ENCODE measurements at regions not wholly inside any gene's neighbourhood (a gene's known extent, or its start where the extent isn't known, plus 50 kb on each side); places are given as distances from the start of the nearest gene placed in this dataset.

DNA sequence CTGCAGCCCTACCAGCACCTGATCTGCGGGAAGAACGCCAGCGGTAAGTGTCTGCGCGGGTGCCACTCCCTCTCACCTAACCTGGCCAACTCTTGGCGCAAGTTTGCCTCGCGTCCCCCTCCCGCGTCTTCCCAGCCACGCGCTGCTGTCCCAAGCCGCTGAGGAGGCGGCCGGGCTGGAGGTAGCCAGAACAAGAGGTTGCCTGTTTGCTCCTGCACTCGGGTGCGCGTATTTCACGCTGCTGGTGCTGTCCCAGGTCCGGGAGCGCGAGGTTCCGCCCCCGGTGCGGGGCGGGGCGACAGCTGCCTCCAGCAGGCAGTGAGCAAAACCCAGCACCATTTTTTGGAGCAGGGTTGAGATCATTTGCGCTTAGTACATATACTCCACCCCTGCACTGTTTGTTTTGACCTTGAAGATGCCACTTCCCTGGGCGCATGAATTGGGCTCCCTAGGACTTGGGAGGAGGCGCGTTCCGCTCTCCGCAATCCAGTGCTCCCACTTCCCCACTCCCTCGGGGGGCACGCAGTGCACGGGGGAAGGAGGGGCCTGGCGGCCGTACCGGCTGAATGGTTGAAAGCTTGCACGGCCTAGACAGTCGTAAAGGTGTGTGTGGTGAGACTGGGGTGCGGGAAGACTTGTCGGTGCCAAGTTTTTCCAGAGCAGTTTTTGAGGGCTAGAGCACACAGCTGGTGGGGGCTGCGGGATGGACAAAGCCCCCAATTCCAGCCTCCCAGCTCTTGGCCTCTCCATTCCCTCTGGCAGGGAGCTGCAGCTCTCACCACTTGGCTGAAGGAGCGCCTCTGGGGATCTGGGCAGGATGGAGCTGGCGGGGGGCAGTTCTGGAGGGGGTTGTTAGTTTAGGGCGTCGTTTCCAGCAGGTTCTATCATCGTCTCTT is 226.9 kb upstream of the CRY1 start:
- peak; percentile 75 to 76 for DNase-seq (ENCODE audit: low read depth in 2 of 2)

GRCh38 chr12:107320929-107321631 is 227.7 kb upstream of the CRY1 start:
- DNase-seq (ENCODE audit: low read depth in 2 of 2), result peak; percentile 62 to 71

DNA sequence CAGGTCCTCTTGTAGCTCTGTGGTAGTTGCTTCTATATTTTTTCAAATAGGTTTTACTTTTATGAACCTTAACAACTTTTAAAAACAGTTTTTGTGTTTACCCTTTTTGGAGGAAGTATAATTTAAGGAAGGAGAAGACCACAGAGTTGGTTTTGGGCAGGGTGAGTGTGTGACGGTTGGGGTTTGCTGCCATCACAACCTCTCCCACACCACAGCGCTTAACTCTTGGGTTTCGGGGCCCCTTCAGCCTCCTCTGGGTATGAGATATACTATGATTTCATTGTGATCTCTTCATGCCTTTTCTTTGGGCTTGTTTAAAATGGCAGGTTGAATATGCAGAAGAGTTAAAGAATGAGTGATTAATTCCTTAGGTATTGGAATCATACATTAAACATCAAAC is 228.7 kb upstream of the CRY1 start:
- peak in 1 of 2 donors; percentile 48 for DNase-seq (ENCODE audit: low read depth in 2 of 2)

DNA sequence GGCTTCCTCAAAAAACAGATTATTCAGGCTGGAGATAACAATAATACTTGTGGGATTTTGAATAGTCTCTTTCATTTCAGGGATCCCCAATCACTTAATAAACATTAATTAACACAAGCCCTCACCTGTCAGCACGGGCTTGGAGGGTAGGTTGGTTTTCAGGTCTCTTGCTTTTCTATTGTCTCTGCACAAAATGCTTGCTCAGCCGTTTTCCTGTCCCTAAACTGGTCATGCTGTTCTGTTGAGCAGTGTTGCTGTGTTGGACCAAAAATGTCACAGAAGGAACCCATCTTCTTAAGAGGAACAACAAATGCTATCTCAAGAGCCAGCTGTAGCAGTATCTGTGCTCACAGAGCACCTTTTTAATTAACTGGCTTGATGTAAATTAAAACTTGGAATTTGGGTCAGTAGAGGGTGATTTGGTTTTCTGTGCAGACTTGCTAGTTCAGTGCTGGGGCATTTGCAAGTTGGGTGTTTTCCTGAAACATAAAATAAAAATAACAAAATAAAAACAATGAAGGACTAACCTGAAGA is 231.8 kb upstream of the CRY1 start:
- DNase-seq (ENCODE audit: low read depth in 2 of 2), result no peak

DNA sequence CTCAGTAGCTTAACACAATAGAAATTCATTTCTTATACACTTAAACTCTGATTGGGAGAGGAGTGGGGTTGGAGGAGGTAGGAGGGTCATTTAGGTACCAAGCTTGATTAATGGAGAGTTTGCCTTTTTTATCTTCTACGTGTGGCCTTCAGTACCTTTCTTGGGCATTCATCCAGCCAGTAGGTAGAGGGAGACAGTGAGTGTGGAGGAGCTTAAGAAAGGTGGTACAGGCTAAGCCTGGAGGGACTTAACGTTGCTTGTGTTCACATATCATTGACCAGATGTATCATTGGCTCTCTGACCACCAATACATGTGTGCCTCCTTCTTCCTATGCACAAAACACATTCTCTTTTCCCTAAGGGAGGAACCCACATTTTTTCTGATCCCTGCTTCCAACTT is 232.9 kb upstream of the CRY1 start:
- DNase-seq (ENCODE audit: low read depth in 2 of 2), result no peak

DNA sequence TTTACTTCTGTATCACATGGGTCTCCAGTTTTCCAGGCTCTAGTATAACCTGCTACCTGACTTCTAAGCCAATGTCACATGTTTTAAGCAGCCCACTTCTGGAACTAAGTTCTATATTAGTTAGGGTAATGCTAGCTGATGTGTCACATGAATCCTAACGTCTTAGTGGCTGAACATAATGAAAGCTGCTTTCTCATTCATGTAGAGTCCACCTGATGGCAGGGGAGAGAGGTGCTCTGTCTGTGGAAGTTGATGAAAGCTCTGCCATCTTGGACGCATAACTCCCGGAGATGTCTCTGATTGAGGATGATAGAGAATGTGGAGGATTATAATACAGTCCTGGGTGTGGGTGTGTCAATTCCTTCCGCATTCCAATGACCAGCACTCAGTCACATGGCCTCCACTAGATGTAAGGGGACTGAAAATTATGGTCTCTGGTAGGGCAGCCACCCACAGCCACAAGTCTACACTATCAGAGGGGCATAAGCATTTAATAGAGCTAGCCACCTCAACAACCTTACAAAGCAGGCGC is 234.4 kb upstream of the CRY1 start:
- DNase-seq (ENCODE audit: low read depth in 2 of 2), result no peak

DNA sequence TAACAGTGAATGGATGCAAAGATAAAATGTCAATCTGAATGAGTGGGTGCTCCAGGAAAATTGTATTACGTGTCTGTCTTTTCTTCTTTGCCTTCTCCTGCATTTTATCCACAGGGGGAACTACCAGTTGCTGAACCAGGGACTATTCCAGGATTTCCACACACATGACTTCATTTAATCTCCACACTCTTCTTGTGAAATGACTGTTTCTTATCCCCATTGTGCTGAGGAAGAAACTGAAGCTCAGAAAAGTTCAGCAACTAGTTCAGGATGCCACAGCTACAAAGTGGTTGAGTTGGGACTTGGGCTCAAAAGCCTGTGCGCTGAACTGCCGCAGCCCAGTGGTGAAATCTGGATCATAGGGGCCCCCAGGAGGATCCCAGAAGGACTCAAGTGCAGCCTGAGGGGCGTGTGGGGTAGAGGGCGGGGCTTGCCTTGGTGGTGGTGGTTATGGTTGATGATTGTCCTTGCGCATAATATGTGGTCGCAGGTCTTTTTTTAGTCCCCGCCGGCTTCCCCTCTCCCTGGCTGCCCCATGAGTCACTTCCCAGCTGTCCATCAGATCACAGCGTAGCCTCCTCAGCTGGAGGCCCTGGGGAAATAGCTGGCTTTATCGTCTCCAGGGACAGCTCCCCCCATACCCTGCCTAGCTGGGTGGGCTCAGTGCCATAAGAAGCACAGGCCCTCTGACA is 235.2 kb upstream of the CRY1 start:
- DNase-seq (ENCODE audit: low read depth in 2 of 2), result no peak

DNA sequence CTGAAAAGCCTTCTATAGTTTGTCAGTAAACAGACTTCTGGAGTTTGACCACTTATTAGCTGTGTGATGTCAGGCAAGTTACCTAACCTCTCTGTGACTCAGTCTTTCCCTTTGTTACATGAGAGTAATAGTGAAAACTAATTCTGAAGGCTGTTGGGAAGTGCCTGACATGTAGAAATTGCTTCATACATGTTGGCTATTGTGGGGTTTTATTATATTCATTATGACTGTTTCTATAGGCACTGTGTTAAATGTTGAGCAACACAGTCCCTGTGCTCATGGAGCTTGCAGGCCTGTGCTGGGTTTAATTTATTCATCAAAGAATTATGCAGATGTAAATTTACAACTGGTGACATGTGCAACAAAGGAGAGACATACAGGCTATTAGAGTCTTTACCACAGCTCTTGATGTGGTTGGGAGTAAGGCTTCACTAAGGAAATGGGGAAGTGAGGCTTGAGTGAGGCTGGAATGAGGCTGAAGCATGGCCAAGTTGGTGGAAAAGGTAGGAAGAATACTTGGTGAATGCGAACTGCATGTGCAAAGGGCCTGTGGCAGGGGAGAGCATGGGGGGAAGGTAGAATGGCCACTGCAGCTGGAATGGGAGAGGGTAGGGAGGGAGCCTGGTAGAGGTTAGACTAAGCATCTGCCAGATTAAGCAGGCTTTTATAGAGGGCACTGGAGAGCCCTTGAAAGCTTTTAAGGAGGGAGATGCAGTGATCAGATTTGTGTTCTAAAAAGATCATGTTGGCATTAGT is 236.4 kb upstream of the CRY1 start:
- no peak for DNase-seq (ENCODE audit: low read depth in 2 of 2)

DNA sequence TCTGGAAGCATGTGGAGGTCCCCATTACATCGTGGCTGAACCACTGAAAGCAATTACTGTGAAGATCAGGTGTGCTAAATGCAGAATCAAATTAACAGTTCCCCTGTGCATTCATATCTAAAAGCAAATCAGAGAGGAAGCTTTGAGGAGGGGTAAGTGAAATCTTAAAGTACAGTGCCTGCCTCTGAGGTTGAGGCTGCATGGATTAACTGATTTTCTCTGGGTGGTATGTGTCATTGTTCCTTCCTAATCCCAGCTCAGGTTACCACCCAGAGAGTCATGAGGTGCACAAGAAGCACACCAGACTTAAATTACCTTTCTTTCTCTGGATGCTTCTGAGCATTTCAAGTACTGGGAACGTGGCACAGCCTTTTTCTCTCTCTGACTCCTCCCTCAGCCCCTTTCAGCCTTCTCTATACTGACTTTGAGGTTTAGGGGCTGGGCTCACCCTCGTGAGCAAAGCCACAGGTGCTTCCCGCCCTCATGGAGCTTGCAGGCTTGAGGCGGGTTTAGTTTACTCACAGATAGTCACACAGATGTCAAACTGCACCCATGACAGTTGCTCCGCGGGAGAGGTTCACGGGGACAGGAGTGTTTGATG is 237.6 kb upstream of the CRY1 start:
- DNase-seq (ENCODE audit: low read depth in 2 of 2), result no peak

DNA sequence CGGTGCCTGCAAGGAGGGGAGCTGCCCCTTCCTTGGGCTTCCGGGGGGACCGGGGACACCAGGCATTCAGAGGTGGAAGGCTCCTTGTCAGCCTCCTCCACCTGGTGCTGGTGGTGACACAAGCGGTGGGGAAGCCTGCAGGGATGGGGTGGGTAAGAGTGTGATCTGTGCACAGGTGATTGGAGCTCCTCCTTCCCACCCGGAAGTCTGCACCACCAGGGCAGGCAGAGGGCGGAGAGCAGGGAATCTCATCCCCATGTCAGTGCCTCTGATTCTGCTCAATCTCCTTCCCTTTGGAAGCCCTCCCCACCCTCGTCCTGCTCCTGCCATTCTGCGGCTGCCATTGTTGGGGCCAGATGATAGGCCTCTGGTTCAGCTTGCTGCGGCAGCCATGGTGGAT is 238.1 kb upstream of the CRY1 start:
- DNase-seq (ENCODE audit: low read depth in 2 of 2), result no peak

- DNase-seq (ENCODE audit: low read depth in 2 of 2), result no peak
These were observed 238.6 kb upstream of the CRY1 start for GRCh38 chr12:107331912-107332311.

DNA sequence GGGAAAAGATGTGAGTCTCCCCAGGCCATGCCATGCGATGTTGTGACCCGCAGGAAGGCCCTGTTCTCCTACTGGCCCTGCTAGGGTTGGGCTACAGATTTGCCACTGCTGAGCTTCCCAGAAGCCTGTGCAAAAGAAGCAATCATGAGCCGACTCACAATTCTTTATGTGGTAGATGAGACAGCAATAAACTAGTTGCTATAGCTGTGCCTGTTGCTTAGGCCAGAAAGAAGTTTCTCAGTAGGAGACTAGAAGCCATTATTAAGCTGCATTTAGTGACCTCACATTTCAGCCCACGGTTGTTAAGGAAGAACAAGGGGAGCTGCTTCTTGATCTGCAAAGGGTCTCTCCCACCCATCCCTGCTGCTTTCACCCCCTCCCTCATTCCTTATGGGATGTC is 239.4 kb upstream of the CRY1 start:
- no peak for DNase-seq (ENCODE audit: low read depth in 2 of 2)

DNA sequence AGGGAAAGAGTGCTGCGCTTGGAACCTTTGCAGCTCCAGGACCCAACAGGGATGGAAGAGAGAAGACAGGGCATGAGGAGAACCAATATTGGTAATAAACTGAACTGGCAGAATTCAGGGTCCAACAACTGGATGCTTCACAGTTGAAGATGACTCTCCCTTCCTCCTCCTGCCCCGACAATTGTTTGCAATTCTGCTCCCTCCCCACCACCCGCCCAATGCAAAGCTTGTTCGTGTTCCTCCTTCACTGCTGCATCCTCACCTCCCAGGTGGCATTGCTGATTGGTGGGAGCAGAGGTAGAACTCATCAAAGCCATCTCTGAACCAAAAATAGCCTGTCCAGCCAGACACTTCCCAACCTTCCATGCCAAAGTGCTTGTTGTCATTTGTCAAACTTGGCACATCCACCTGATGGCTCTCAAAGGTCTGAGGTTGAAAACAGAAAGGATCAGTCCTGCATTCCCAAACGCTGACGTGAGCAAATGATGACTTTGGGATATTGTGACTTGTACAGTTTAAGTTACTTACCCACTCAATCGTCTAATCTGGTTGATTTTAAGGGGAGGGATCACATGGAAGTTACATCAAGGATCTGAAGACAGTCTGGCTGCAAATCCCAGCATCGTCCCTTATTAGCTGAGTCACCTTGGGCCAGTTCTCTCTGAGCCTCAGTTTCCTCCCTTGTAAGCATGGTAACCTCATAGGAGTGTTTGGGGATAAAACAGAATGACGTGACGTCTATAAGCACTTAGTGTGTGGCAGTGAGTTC is 242.6 kb upstream of the CRY1 start:
- no peak for DNase-seq (ENCODE audit: low read depth in 2 of 2)

- no peak for DNase-seq (ENCODE audit: low read depth in 2 of 2)
These were observed 243.3 kb upstream of the CRY1 start for GRCh38 chr12:107336695-107337094.

DNA sequence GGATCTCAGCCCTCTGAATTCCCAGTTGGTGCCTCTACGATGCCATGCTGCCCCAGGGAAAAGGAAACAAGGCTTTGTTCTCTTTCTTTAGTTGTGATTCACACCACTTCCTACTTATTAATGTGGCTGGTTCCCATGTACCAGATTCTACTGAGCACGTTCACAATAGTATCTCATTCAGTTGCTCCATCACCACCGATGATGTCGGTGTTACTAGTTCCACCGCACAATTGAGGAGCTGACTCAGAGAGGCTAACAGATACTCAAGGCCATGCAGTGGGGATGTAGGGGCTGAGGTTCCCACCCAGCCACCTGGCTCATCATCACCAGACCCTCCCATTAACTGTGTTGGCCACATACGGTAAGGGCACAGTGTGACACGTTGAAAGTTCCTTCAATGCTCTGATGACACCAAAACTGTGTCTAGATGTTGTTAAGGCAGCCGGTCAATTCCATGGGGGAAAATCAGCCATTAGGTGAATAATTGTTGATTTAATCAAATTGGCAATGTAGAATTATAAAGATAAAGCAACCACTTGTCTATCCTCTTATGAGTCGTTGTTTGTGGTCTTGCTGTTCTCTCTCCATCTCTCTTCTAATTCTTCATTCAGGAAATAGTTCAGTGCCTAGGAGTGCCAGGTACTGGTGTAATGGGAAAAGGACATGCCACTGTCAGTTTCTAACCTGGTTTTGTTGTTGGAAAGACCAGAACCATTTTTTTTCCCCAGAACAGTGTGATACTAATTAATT is 244.2 kb upstream of the CRY1 start:
- no peak for DNase-seq (ENCODE audit: low read depth in 2 of 2)

DNA sequence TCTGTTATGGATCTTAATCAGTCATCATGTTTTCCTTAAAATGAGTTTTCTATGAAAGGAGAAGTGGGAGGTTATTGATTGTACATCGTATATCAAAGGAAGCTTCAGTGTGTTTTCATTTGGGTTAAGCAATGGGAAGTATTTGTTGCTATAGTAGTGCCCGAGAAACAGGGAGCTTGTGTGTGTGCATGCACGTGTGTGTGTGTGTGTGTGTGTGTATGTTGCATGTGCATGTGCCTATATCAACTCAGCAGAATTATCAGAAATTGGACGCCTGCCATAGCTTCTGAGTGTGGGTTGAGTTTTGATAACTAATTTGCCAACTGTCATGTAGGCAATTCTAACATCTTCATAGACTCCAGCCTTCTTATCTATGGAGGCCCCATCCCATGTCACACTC is 246.1 kb upstream of the CRY1 start:
- DNase-seq (ENCODE audit: low read depth in 2 of 2), result no peak

DNA sequence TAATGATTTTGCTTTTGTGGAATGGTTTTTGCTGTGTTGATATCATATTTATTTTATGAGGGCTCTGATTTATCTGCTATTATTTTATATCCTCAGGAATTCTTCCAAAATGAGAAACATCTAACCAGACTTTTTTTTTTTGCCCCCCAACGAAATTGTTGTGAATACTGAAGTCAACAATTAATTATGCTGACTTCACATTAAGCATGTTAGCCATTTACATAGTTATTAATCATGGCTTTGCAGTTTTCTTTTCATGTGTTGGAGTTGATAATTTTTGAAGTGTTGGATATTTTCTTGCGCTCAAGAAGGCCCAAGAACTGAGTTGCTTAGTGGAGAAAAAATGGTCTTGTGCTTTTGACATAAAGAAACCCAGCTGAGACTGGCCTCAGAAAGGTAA is 246.6 kb upstream of the CRY1 start:
- no peak for DNase-seq (ENCODE audit: low read depth in 2 of 2)

GRCh38 chr12:107340898-107341297 is 247.5 kb upstream of the CRY1 start:
- DNase-seq (ENCODE audit: low read depth in 2 of 2), result no peak

GRCh38 chr12:107344035-107344808 is 250.9 kb upstream of the CRY1 start:
- no peak for DNase-seq (ENCODE audit: low read depth in 2 of 2)

Data from stimulated activated CD8-positive, alpha-beta memory T cell treated with anti-CD3 and anti-CD28 coated beads, Interleukin-15, amount 100 ng/mL, for 48 hours (primary cell).